Activated B cell treated with CpG ODN at 0.5 μM for 24 hours (primary cell): ENCODE measurements at regions not wholly inside any gene's neighbourhood (a gene's known extent, or its start where the extent isn't known, plus 50 kb on each side); places are given as distances from the start of the nearest gene placed in this dataset.

Source experiments
- ATAC-seq: fragments of 200-7000 bp; cut with Tn5 transposase; one replicate; pipeline ENCODE4 v1.10.0; 2021; ENCODE audit warnings: low read depth, mild to moderate bottlenecking, moderate library complexity
- CTCF ChIA-PET: fragments of 350-600 bp; sonication (Branson Sonifier 250); formaldehyde crosslinking; loops from one replicate; lab custom pipeline; 2021; ENCODE audit warnings: antibody characterized with exemption; lab: Charles Lee
- POLR2A ChIA-PET: fragments of 350-600 bp; sonication (Branson Sonifier 250); formaldehyde crosslinking; loops from one replicate; lab custom pipeline; 2021; ENCODE audit warnings: antibody characterized with exemption; lab: Charles Lee
- DNase-seq: peaks from one replicate; pipeline ENCODE4 v3.0.0; 2022
- H3K27ac Mint-ChIP-seq: one replicate; pipeline ENCODE4 v1.8.0; 2020; ENCODE audit warnings: mixed read lengths
- H3K27me3 Mint-ChIP-seq: one replicate; pipeline ENCODE4 v1.8.0; 2021; ENCODE audit warnings: mixed read lengths
- H3K36me3 Mint-ChIP-seq: one replicate; pipeline ENCODE4 v1.8.0; 2021; ENCODE audit warnings: low read depth, mixed read lengths
- H3K4me1 Mint-ChIP-seq: one replicate; pipeline ENCODE4 v1.8.0; 2021; ENCODE audit warnings: mixed read lengths
- H3K4me3 Mint-ChIP-seq: one replicate; pipeline ENCODE4 v1.8.0; 2020; ENCODE audit warnings: mild to moderate bottlenecking, mixed read lengths
- H3K9me3 Mint-ChIP-seq: one replicate; pipeline ENCODE4 v1.8.0; 2020; ENCODE audit warnings: mixed read lengths
- CTCF ChIP-seq: fragments of 200-600 bp; IDR thresholded peaks from one replicate; pipeline ENCODE4 v1.8.0; 2022; ENCODE audit warnings: antibody characterized with exemption, mild to moderate bottlenecking
- intact Hi-C: fragments of 100-400 bp; cut with micrococcal nuclease; formaldehyde crosslinking; loops from one replicate; pipeline ENCODE4 v1.15.1; 2024

- H3K36me3 Mint-ChIP-seq, result no peaks in the 10 kb centered on the region
- H3K27me3 Mint-ChIP-seq, result peaks cover 4% of the 10 kb centered on the region
- TF ChIP-seq CTCF, result no peak
- no peak overlapping the region for H3K4me3 Mint-ChIP-seq
- no peak for DNase-seq
- no peaks in the 10 kb centered on the region for H3K9me3 Mint-ChIP-seq
- intact Hi-C loops, result no loop called here
- ChIA-PET POLR2A (no interaction called here), CTCF (no interaction called here)
- no peak overlapping the region for H3K27ac Mint-ChIP-seq
- no peaks in the 10 kb centered on the region for H3K4me1 Mint-ChIP-seq
- ATAC-seq, result no peak
Observed at GRCh38 chr9:135019224-135019623, 68.2 kb upstream of the OLFM1 start.

- ATAC-seq, result no peak
Observed at GRCh38 chr9:135020481-135021392, 66.7 kb upstream of the OLFM1 start.

GRCh38 chr9:135021393-135021789, 66.1 kb upstream of the OLFM1 start:
- no peak for DNase-seq
- no peak overlapping the region for H3K4me3 Mint-ChIP-seq
- peaks cover 7% of the 10 kb centered on the region for H3K27me3 Mint-ChIP-seq
- CTCF ChIA-PET, result no interaction called here
- POLR2A ChIA-PET, result no interaction called here
- no peaks in the 10 kb centered on the region for H3K4me1 Mint-ChIP-seq
- no peak overlapping the region for H3K27ac Mint-ChIP-seq
- intact Hi-C loops, result no loop called here
- ATAC-seq, result no peak
- H3K36me3 Mint-ChIP-seq, result no peaks in the 10 kb centered on the region
- no peaks in the 10 kb centered on the region for H3K9me3 Mint-ChIP-seq
- no peak for TF ChIP-seq CTCF

More at GRCh38 chr9:135020481-135021392, 66.7 kb upstream of the OLFM1 start:
- no peaks in the 10 kb centered on the region for H3K36me3 Mint-ChIP-seq
- H3K9me3 Mint-ChIP-seq, result no peaks in the 10 kb centered on the region
- CTCF ChIA-PET, result no interaction called here
- no peak for DNase-seq
- H3K27me3 Mint-ChIP-seq, result peaks cover 7% of the 10 kb centered on the region
- H3K4me1 Mint-ChIP-seq, result no peaks in the 10 kb centered on the region
- H3K4me3 Mint-ChIP-seq, result no peak overlapping the region
- TF ChIP-seq CTCF, result no peak
- POLR2A ChIA-PET, result no interaction called here
- no peak overlapping the region for H3K27ac Mint-ChIP-seq
- intact Hi-C loops, result no loop called here

- H3K4me1 Mint-ChIP-seq, result no peaks in the 10 kb centered on the region
- ChIA-PET CTCF (no interaction called here), POLR2A (no interaction called here)
- DNase-seq, result no peak
- ATAC-seq, result no peak
- no peak overlapping the region for H3K27ac Mint-ChIP-seq
- no peak for TF ChIP-seq CTCF
- no peaks in the 10 kb centered on the region for H3K36me3 Mint-ChIP-seq
- no peaks in the 10 kb centered on the region for H3K9me3 Mint-ChIP-seq
- H3K4me3 Mint-ChIP-seq, result no peak overlapping the region
- peaks cover 7% of the 10 kb centered on the region for H3K27me3 Mint-ChIP-seq
- intact Hi-C loops, result no loop called here
Observed at GRCh38 chr9:135022191-135022870, 65.1 kb upstream of the OLFM1 start.

- Mint-ChIP-seq H3K27me3 (peaks cover 7% of the 10 kb centered on the region), H3K27ac (no peak overlapping the region), H3K9me3 (no peaks in the 10 kb centered on the region), H3K4me1 (no peaks in the 10 kb centered on the region), H3K36me3 (no peaks in the 10 kb centered on the region), H3K4me3 (no peak overlapping the region)
- DNase-seq (no peak), ATAC-seq (no peak)
- POLR2A ChIA-PET, result no interaction called here
- CTCF ChIA-PET, result no interaction called here
- TF ChIP-seq CTCF, result no peak
- intact Hi-C loops, result no loop called here
Observed at GRCh38 chr9:135023088-135023785, 64.2 kb upstream of the OLFM1 start.
